ENCODE measurements at regions not wholly inside any gene's neighbourhood (a gene's known extent, or its start where the extent isn't known, plus 50 kb on each side); places are given as distances from the start of the nearest gene placed in this dataset.
"Not testable (repeated sequence)": the region's sequence is repeated elsewhere in the genome, so short reads cannot be mapped to it uniquely, and the experiment has no call there.

GRCh38 chr18:47669815-47670214 lies 260.6 kb downstream of the SMAD2 start:
- TF ChIP-seq CTCF (IDR thresholded peaks at IDR 0.05; ENCODE audit: extremely low read depth, insufficient read depth, missing control alignments): no peak
- in situ Hi-C loops (cut with MboI; ENCODE audit: low pct_unique_long_range_greater_than_20kb, low sequenced_read_pairs, unreplicated experiment): no loop called here
- DNase-seq (ENCODE audit: low spot score): no peak

DNA sequence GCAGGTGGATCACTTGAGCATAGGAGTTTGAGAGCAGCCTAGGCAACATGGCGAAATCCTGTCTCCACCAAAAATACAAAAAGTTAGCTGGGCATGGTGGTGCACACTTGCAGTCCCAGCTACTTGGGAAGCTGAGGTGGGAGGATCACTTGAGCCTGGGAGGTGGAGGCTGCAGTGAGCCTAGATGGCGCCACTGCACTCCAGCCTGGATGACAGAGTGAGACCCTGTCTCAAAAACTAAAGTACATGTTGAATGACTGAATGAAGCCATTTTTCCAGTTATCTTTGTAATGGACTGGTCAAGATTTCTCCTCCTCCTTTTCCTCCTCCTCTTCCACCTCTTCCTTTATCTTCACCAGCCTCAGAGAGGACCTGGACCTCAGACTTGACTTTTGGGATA lies 272.0 kb downstream of the SMAD2 start:
- no peak for DNase-seq (ENCODE audit: low spot score)

GRCh38 chr18:47654988-47655387 lies 275.5 kb downstream of the SMAD2 start:
- no peak for TF ChIP-seq CTCF (IDR thresholded peaks at IDR 0.05; ENCODE audit: extremely low read depth, insufficient read depth, missing control alignments)
- DNase-seq (ENCODE audit: low spot score): no peak
- in situ Hi-C loops (cut with MboI; ENCODE audit: low pct_unique_long_range_greater_than_20kb, low sequenced_read_pairs, unreplicated experiment): no loop called here

More for the DNA sequence above, 272.0 kb downstream of the SMAD2 start:
- peak; percentile 7 for TF ChIP-seq CTCF (IDR thresholded peaks at IDR 0.05; ENCODE audit: extremely low read depth, insufficient read depth, missing control alignments)
- in situ Hi-C loops (cut with MboI; ENCODE audit: low pct_unique_long_range_greater_than_20kb, low sequenced_read_pairs, unreplicated experiment): no loop called here

DNA sequence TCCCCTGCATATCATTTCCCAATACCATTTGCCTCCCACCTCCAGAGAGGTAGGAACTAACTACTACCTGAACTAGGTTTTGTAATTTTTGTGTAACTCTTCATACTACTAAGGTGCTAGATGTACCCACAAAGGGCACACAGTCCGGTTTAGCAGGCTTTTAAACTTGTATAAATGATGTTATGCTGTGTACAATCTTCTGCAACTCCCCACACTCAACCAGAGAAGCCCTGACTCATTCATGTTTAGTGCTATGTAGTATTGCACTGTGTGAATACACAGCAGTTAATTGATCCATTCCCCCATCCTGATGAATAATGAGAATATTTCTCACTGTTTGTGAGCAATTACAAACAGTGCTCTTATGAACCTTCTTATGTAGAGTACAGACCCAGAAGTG lies 285.6 kb downstream of the SMAD2 start:
- no peak for TF ChIP-seq CTCF (IDR thresholded peaks at IDR 0.05; ENCODE audit: extremely low read depth, insufficient read depth, missing control alignments)
- no peak for DNase-seq (ENCODE audit: low spot score)
- in situ Hi-C loops (cut with MboI; ENCODE audit: low pct_unique_long_range_greater_than_20kb, low sequenced_read_pairs, unreplicated experiment): no loop called here

DNA sequence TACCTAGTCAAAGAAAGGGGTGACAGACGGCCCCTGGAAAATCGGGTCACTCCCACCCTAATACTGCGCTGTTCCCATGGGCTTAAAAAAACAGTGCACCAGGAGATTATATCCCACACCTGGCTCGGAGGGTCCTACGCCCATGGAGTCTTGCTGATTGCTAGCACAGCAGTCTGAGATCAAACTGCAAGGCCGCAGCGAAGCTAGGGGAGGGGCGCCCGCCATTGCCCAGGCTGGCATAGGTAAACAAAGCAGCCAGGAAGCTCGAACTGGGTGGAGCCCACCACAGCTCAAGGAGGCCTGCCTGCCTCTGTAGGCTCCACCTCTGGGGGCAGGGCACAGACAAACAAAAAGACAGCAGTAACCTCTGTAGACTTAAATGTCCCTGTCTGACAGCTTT lies 292.9 kb downstream of the SMAD2 start:
- in situ Hi-C loops (cut with MboI; ENCODE audit: low pct_unique_long_range_greater_than_20kb, low sequenced_read_pairs, unreplicated experiment): not testable (repeated sequence)

GRCh38 chr18:47635416-47635815 lies 295.0 kb downstream of the SMAD2 start:
- in situ Hi-C loops (cut with MboI; ENCODE audit: low pct_unique_long_range_greater_than_20kb, low sequenced_read_pairs, unreplicated experiment): no loop called here
- no peak for TF ChIP-seq CTCF (IDR thresholded peaks at IDR 0.05; ENCODE audit: extremely low read depth, insufficient read depth, missing control alignments)
- no peak for DNase-seq (ENCODE audit: low spot score)

More for the DNA sequence above, 292.9 kb downstream of the SMAD2 start:
- DNase-seq (ENCODE audit: low spot score): not testable (repeated sequence)

DNA sequence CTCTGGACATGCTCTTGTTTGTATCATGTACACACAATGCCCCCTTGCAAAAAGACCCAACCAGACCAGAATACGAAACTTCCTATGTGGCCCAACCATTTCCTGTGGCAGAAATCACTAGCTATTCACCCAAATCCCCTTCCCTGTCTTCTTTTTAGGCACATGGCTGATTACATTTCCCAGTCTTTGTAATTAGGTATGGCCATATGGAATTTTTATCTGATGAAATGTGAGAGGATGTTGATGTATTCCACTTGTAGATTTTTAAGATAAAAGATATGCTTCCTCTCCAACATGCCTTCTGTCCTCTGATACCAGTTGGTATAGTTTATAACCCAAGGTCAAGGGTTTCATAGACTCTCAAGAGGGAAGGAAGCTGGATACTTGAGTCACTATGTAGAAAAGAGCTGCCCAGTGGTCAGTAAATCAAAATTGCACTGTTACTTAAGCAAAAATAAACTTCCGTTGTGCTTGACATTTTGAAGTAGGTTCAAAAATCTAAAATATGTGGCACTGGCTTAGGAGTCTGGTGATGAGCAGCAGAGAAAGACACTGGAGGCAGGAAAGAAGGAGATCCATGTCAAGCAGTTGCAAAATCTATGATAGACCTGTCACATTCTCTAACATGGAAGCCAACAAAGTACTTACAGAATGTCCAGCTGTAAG lies 297.4 kb downstream of the SMAD2 start:
- in situ Hi-C loops (cut with MboI; ENCODE audit: low pct_unique_long_range_greater_than_20kb, low sequenced_read_pairs, unreplicated experiment): no loop called here
- no peak for TF ChIP-seq CTCF (IDR thresholded peaks at IDR 0.05; ENCODE audit: extremely low read depth, insufficient read depth, missing control alignments)
- DNase-seq (ENCODE audit: low spot score): no peak
